G401 (cell line): ENCODE measurements at regions not wholly inside any gene's neighbourhood (a gene's known extent, or its start where the extent isn't known, plus 50 kb on each side); places are given as distances from the start of the nearest gene placed in this dataset.

Source experiments
- DNase-seq: peaks from one replicate; pipeline ENCODE4 v3.0.0-alpha.2; 2015; ENCODE audit warnings: low spot score
- in situ Hi-C: cut with HindIII; loops from 2 replicates; pipeline ENCODE4 v1.10.0; 2016; ENCODE audit warnings: low sequenced_read_pairs, mixed read lengths

DNA sequence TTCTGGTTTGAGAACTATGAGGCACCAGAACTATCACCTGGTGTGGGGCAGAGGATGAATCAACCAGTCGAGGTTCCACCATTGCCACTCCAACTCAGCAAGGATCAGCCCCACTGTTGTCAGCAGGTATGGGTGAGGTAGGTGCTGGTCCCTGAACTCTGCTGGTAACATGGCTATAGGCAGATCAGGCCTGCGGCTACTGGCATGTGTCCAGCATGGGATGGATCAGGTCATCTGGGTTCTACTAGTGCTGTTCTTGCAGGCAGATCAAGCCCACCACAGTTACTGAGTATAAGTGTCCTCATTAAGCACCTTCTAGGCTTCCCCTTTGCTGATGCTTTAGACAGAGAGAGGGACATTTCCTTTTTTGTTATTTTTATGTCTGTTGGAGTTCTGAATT, 71.7 kb downstream of the GABRA6 start:
- in situ Hi-C loops = no loop called here
- DNase-seq = no peak

DNA sequence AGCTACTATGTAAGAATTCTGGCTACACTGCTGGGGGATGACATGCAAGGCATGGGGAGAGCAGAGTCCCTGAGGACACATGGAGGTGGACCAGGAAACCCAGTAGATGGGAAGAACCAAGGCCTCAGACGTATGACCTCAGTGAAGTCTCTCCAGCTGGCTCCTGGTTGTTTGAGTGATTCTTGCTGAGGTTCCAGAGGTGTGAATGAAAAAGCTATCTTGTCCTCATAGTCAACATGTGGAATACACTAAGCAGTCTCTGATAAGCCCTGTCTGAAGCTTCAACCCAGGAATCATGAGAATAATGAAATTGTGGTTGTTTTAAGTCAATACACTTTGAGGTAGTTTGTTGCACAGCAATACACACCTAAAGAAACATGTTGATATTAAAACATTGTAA, 78.0 kb downstream of the GABRA6 start:
- no peak for DNase-seq
- in situ Hi-C loops = no loop called here

DNA sequence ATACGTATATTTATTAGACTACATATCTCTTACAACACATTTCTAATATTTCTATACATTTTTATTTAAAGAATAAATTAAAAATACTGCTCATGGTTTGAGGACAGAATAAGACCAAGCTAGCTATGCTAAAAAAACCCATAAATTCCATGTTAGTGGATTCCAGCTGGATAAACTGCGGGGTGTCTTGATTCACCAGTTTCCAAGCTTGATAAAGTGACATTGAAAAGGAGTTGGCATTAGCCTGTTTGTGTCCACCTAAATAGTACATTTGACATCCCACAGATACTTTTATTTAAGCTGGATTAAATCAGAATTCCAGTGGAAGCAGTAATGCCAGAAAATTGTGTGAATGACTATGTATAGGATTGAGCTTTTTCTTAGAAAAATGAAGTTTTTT, 80.1 kb downstream of the GABRA6 start:
- in situ Hi-C loops = no loop called here
- DNase-seq = peak; percentile 70

- in situ Hi-C loops = no loop called here
Measured at GRCh38 chr5:161775891-161776290, 72.0 kb upstream of the GABRA1 start.

DNA sequence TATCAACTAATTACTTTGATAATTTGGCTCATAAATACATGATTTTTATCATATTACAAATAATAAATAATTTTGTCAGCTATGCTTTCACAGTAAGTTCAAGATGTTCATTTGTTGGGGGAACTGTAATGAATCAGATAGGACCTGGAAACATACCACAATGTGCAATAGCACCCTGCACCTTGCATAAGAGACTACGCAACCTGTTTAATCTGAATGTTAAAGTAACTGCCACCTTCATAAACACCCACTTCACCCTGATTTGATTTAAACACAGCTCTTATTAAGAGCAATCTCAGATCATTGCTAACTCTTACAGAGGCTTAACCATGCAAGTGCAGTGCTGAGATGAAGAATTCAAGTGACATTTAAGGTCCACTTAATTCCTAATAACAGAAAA, 69.1 kb upstream of the GABRA1 start:
- in situ Hi-C loops = no loop called here

More at GRCh38 chr5:161775891-161776290, 72.0 kb upstream of the GABRA1 start:
- DNase-seq = no peak

GRCh38 chr5:161783297-161783696, 64.6 kb upstream of the GABRA1 start:
- no peak for DNase-seq
- in situ Hi-C loops = no loop called here

More for the DNA sequence above, 69.1 kb upstream of the GABRA1 start:
- DNase-seq = no peak

DNA sequence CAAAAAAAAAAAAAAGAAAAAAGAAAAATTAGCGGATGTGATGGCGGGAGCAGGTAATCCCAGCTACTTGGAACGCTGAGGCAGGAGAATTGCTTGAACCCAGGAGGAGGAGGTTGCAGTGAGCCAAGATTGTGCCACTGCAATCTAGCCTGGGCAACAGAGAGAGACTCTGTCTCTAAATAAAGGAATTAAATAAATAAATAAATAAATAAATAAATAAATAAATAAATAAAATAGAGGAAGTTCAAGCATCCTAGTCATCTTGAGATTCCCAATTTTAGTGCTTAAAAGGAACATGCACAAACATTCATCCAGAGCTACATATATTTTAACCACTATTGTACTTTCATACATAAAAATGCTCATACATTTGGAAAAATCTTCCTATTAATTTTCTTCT, 61.2 kb upstream of the GABRA1 start:
- in situ Hi-C loops = no loop called here
- no peak for DNase-seq

- no peak for DNase-seq
- in situ Hi-C loops = no loop called here
Measured at GRCh38 chr5:161790926-161791325, 57.0 kb upstream of the GABRA1 start.
